HG03108 (cell line): ENCODE measurements at regions not wholly inside any gene's neighbourhood (a gene's known extent, or its start where the extent isn't known, plus 50 kb on each side); places are given as distances from the start of the nearest gene placed in this dataset.

Source experiments
- ATAC-seq: cut with Tn5 transposase; IDR thresholded peaks from one replicate; pipeline ENCODE4 v1.9.1; 2021; ENCODE audit warnings: moderate library complexity; ENCODE audit not compliant: unreplicated experiment

GRCh38 chr18:78390348-78390951 lies 589.2 kb upstream of the SALL3 start:
- no peak for ATAC-seq

DNA sequence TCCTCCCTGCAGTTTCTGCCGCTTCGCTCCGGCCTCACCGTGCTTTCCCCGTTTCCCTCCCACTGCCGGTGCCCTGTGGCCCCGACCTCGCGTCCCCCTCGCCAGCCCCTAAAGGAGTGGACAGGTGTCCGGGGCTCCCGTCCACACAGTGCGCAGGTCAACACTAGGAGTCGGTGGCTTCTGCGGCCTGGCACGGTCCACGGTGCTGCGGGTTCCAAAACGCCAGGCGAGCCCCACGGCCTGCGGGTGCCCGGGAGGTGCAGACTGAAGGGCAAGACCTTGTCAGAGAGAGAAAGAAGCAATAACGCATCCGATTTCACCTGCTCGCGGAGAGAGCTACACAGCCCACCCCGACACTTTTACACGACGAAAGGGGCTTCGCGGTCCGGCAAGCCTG lies 588.7 kb upstream of the SALL3 start:
- ATAC-seq: no peak

GRCh38 chr18:78393086-78393862 lies 586.3 kb upstream of the SALL3 start:
- no peak for ATAC-seq

DNA sequence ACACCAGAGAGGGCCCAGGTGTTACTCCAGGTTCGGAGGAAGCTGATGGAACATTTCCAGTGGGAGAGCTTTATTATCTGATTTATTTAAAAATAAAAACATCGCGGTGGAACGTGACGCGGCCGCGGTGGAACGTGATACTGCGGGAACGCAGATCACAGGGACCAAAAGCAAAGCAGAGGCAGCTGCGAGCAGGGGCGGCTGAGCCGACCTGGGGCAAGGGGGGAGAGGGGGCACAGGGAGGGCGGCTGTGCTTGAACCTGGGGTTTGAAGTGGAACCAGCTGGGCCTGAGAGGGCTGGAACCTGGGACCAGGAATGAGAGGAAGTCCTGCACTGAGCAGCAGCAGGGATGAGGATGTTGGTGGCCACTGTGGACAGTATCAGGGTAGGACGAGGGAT lies 583.5 kb upstream of the SALL3 start:
- no peak for ATAC-seq

DNA sequence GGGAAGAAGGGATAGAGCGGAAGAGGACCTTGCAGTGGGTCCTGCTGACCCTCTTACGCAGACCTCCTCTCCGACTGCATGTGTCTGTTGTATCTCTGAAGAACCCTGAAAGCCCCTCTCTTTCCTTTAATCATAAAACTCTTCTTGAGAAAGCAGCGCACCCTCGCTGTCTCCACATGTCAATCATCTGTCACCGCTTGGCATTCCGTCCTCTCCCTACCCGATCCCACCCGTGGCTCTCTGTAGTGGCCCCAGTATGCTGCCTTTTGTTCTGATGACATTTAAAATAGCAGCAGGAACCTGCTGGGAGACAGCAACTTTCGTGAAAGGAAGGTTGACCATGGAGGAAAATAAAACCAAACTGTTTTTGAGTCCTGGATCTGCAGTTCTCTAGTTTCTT lies 582.9 kb upstream of the SALL3 start:
- ATAC-seq: no peak

- no peak for ATAC-seq
Observed at GRCh38 chr18:78399992-78400503, 579.6 kb upstream of the SALL3 start.

DNA sequence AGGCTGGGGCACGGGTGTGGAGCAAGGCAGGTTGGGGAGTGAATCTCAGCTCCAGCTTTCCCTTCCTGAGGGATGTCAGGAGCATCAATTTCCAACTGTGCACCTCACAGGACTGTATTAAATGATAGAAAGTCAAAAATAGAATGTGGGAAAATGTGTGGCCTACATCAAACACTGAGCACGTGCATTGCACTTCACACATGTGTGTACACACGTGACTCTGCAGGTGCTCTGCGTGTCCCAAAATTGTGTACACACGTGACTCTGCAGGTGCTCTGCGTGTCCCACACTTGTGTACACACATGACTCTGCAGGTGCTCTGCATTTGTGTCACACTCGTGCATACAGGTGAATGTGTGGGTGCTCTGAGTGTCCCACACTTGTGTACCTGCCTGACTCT lies 577.2 kb upstream of the SALL3 start:
- no peak for ATAC-seq

DNA sequence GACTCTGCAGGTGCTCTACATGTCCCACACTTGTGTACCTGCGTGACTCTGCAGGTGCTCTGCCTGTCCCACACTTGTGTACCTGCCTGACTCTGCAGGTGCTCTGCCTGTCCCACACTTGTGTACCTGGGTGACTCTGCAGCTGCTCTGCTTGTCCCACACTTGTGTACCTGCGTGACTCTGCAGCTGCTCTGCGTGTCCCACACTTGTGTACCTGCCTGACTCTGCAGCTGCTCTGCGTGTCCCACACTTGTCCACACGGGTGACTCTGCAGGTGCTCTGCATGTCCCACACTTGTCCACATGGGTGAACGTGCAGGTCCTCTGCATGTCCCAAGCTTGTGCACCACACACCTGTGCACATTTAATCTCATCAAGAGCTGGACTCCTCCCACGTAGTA lies 576.7 kb upstream of the SALL3 start:
- ATAC-seq: no peak

- ATAC-seq: no peak
Observed at GRCh38 chr18:78403371-78403770, 576.2 kb upstream of the SALL3 start.

DNA sequence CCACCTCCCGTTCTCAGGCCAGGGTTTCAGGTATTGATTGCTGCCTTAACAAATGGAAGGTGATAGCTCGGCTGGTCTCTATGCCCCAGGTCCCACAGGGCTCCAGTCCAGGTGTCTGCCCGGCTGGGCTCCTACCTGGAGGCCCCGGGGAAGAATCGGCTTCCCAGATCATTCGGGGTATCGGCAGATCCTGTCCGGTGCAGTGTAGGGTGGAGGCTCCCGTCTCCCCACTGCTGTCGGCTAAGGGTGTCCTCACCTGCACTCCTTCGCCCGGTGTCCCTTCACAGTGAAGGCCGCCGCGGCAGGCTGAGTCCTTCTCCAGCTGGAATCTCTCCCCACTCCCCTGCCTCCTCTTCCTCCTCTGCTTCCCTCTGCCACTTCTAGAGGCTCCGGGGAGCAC lies 573.9 kb upstream of the SALL3 start:
- ATAC-seq: no peak

- ATAC-seq: no peak
Observed at GRCh38 chr18:78406743-78407465, 572.7 kb upstream of the SALL3 start.

DNA sequence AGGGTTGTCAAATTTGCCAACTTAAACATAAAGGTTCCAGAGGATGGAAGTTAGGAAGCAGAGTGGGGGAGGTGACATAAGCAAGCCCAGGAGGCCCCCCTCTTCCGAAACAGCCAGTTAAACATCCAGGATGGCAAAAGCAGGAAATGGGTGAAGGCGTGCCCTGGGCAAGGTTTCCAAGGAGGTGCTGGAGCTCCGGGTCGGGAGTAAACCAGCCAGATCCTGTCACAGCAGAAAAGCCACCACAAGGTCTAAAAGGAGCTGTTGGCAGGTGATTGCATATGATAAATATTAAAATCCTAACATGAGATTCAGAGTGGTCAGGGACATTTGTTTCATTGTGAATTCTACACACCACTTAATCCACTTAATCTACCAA lies 572.2 kb upstream of the SALL3 start:
- no peak for ATAC-seq

DNA sequence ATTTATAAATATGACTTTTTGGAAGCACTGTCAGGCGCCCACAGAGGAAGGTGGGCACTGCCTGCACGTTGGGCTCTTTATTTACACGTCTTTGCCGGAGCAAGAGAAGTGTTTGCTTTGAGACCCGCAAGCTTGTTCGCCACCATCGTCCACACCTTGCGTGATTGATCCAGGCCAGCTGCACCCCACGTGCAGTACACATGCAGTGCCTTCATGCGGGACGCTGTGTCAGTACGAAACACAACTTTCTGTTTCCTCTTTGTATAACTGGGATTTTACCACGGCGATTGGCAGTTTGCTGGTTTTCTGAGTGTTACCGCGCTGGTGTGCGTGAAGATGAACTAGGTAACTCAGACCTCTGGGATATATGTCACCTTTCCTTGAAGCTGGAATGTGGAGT lies 571.0 kb upstream of the SALL3 start:
- ATAC-seq: no peak

GRCh38 chr18:78410094-78410786 lies 569.4 kb upstream of the SALL3 start:
- ATAC-seq: no peak

GRCh38 chr18:78411539-78411938 lies 568.1 kb upstream of the SALL3 start:
- ATAC-seq: no peak

DNA sequence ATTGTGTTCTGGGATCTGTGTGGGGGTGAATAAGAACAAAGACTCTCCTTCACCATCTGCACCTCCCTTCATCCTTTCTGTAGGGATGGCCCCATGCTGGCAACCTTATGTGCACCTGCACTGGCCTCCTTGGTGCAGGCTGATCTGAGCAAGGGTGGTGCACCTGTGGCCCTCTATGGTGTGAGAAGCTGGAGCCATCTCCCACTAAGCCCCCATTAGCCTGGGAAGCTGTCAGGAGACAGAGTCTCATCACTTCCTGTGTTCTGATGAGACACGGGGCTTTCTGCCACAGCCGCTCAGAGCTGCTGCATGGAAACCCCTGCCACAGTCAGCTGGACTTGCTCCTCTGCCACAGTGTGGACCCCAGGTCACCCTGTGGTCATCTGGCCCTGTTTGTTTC lies 565.3 kb upstream of the SALL3 start:
- no peak for ATAC-seq

DNA sequence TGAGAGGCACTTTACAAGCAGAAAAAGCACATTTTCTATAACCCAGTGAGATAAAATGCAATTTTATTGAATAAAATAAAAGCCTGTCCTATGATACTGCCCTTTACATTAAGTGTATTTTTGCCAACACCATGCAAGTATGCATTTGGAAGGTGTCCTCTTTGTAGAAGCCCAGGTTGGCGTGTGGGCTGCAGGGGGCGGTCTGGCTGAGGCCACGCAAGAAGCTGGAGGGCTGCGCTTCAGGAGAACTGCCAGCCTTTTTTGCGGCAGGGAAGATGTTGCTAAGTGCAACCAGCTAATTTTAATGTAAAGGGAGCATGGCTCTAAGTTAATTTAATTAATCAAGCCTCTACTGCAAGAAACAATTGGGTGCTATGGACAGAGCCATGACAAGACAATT lies 562.8 kb upstream of the SALL3 start:
- no peak for ATAC-seq

DNA sequence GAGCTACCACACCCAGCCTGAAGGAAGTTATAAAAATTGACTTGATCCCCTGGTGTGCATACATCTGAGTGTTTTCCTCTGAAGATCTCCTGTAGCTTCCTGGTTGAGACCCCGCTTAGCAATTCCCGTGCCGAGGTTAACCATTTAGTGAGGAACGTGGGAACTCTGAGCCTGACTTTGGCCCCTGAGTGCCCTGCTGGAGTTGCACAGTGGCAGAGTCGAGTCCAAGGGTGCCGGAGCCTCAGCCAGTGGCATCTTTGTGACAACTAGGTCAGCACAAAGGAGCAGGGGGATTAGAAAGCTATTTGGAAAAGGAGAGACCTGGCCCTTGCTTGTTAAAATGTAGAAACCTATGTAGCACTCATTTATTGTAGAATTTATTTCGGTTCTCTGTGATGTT lies 561.2 kb upstream of the SALL3 start:
- no peak for ATAC-seq

- no peak for ATAC-seq
Observed at GRCh38 chr18:78419171-78419570, 560.4 kb upstream of the SALL3 start.

DNA sequence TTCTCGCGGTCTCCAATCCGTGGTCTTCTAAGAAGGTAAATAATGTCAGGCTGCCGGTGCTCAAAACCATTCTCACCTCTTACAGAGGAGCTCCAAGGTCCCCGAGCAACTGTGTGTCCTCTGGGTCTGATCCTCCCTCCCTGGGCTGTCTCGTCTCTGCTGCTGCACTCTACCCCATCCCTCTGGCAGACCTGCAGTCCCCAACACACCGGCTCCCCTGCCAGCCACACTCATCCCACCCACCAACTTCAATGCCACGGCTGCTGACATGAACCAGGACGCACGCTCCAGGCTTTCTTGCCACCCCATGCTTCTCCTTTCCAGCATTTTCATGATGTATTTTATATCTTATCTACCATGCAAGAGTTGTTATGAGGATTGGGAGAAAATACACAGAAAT lies 559.5 kb upstream of the SALL3 start:
- no peak for ATAC-seq

- ATAC-seq: no peak
Observed at GRCh38 chr18:78421392-78421791, 558.2 kb upstream of the SALL3 start.
